Neuron (in vitro differentiated cells): ENCODE measurements at regions not wholly inside any gene's neighbourhood (a gene's known extent, or its start where the extent isn't known, plus 50 kb on each side); places are given as distances from the start of the nearest gene placed in this dataset.

ENCODE experiments used
- H2AFZ ChIP-seq: one replicate; pipeline ENCODE4 v1.6.1; 2013; ENCODE audit warnings: low read depth, mild to moderate bottlenecking, inconsistent platforms, low read length, moderate library complexity
- H3K27me3 ChIP-seq: one replicate; pipeline ENCODE4 v1.6.1; 2013; ENCODE audit warnings: low read length; ENCODE audit not compliant: insufficient read depth
- H3K36me3 ChIP-seq: one replicate; pipeline ENCODE4 v1.6.1; 2013; ENCODE audit warnings: low read length; ENCODE audit not compliant: insufficient read depth
- H3K4me1 ChIP-seq: one replicate; pipeline ENCODE4 v1.6.1; 2013; ENCODE audit warnings: low read length; ENCODE audit not compliant: insufficient read depth
- H3K4me3 ChIP-seq: 2 replicates; pipeline ENCODE4 v1.5.1; 2013; ENCODE audit warnings: mild to moderate bottlenecking, low read length, moderate library complexity
- H3K9me3 ChIP-seq: one replicate; pipeline ENCODE4 v1.6.1; 2013; ENCODE audit warnings: low read length

DNA sequence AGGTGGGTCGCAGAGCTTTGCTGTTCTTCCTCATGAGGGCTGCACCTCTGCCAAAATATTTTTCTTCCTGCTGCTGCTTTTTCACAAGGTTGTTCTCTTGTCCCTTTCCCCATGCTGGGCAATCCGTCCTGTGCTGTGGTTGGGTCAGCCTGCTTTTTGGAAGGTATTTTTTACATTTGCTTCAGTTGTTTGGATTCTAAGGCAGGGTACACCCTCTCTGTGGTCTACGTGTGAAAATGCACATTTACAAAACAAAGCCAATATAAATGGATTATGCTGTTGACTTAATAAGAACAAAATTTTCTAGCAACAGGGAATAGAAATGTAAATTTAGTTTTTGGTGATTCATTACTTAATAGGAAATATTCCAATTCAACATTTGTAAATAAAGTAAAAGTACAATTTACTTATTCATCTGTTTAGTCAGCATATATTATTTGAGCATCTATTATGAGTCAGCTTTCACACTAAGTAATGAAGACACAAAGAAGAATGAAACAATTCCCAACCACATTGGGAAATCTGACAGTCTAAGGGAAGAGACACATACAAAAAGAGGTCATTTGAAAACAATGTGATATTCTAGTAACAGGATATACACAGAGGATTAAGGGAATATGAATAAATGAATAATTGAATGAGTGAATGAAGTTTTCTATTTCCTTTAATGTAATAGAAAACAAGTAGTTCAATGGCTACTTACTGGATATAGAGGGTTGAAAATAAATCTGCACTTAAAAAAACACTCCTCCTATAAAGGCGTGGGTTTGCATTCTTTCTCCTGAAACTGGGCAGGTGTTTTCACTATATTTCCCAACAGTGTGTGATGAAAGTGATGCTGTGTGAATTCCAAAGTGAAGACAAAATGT lies 94.6 kb upstream of the PRICKLE1 start:
- Histone ChIP-seq H3K27me3 (no peaks in the 10 kb centered on the region), H3K9me3 (no peaks in the 10 kb centered on the region), H3K36me3 (no peaks in the 10 kb centered on the region), H3K4me1 (peaks cover 5% of the 10 kb centered on the region), H2AFZ (no peak overlapping the region), H3K4me3 (no peak overlapping the region)

DNA sequence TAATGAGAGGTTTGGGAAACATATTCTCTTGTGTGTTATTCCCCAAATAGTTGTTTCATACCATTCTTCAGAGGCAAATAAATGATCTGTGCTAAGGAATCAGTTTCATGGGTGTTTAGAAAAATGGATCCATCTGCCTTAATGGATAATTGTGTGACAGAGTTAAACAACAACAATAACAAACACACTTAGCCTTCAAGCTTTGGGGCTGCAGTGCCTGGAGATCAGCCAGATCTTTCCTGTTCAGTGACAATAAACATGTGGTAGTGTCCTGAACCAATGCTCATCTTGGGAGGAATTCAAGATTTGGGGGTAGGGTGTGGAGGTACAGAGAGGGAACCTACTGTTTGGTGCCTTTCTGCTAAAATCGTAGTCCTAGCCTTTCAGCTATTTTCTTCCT lies 93.7 kb upstream of the PRICKLE1 start:
- no peaks in the 10 kb centered on the region for H3K36me3 ChIP-seq
- H3K4me3 ChIP-seq, result no peak overlapping the region
- H3K27me3 ChIP-seq, result no peaks in the 10 kb centered on the region
- H2AFZ ChIP-seq, result no peak overlapping the region
- H3K9me3 ChIP-seq, result no peaks in the 10 kb centered on the region
- peaks cover 5% of the 10 kb centered on the region for H3K4me1 ChIP-seq

DNA sequence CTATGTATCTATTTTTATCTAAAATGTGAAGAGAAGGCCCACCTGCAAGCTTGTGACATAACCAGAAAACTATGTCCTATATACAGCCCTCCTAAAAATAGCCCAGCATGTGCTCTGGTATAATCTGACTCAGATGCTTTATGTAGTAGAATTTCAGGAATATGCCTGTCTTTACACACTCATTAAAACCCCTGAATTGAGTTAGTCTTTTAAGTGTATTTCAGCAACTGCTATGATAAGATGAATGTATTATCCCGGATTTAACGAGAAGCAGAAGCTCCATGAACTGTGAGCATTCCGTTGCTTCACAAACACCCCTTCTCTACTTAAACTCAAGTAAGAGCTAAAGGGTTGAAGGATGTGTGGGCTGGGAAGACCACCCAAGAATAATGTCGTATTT lies 89.9 kb upstream of the PRICKLE1 start:
- Histone ChIP-seq H2AFZ (no peak overlapping the region), H3K9me3 (no peaks in the 10 kb centered on the region)

DNA sequence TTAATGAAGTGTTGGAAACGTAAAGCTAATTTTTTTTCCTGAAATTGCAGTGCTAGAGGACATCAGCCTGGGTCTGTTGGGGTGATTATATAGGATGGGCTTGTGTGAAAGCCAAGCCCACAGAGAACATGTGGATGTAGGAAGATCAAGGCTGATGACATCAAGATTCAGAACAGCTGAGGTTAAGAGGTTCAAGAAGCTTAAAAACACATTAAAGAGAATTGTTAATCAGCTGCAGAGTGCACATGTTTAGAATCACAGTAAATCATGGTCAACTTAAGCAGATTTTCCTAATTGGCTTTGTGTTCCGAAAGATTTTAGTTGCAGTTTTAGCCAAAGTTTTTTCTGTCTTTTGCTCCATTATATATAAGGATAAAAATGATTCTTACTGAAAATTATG lies 87.9 kb upstream of the PRICKLE1 start:
- peaks cover 5% of the 10 kb centered on the region for H3K4me1 ChIP-seq
- H3K9me3 ChIP-seq, result no peaks in the 10 kb centered on the region
- H3K4me3 ChIP-seq, result no peak overlapping the region
- no peaks in the 10 kb centered on the region for H3K36me3 ChIP-seq
- no peaks in the 10 kb centered on the region for H3K27me3 ChIP-seq
- no peak overlapping the region for H2AFZ ChIP-seq

More for the DNA sequence above, 89.9 kb upstream of the PRICKLE1 start:
- Histone ChIP-seq H3K27me3 (no peaks in the 10 kb centered on the region), H3K4me3 (no peak overlapping the region), H3K4me1 (peaks cover 5% of the 10 kb centered on the region), H3K36me3 (no peaks in the 10 kb centered on the region)

DNA sequence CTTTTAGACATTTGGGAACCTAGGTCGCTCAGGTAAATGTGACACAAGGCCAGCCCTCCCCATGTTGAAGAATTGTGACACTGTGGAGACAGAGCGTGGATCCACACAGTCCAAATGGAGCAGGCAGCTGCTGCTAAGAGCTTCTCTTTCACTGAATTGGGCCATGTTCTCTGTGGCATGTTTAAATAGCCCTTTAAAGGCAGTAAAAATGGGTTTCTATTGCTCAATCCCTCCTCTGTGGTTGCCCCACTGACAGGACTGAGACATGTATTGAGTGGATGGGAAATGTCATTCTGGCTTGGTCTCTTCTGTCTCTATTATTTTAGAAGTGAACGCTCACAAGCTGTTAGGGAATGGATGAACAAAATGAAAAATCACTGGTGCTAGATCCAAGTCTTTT lies 84.0 kb upstream of the PRICKLE1 start:
- Histone ChIP-seq H3K36me3 (no peaks in the 10 kb centered on the region), H2AFZ (no peak overlapping the region), H3K27me3 (no peaks in the 10 kb centered on the region)

DNA sequence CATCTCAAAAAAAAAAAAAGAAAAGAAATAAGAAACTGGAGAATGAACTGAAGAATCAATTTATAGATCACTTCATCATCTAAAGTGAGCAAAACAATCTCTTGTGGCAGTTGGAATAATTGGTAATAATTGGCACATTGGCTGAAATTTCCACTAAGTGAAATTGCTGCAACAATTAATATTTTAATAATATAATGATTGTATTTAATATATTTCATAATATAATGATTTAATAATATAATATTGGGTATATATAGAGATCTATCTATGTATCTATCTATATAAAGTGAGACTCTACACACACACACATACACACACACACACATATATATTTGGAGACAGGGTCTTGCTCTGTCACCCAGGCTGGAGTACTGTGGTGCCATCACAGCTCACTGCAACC lies 81.2 kb upstream of the PRICKLE1 start:
- H3K9me3 ChIP-seq, result no peaks in the 10 kb centered on the region
- no peaks in the 10 kb centered on the region for H3K27me3 ChIP-seq
- H3K36me3 ChIP-seq, result no peaks in the 10 kb centered on the region
- no peak overlapping the region for H2AFZ ChIP-seq
- no peak overlapping the region for H3K4me3 ChIP-seq
- H3K4me1 ChIP-seq, result peaks cover 10% of the 10 kb centered on the region

More for the DNA sequence above, 84.0 kb upstream of the PRICKLE1 start:
- Histone ChIP-seq H3K4me3 (no peak overlapping the region), H3K9me3 (no peaks in the 10 kb centered on the region), H3K4me1 (peaks cover 10% of the 10 kb centered on the region)

DNA sequence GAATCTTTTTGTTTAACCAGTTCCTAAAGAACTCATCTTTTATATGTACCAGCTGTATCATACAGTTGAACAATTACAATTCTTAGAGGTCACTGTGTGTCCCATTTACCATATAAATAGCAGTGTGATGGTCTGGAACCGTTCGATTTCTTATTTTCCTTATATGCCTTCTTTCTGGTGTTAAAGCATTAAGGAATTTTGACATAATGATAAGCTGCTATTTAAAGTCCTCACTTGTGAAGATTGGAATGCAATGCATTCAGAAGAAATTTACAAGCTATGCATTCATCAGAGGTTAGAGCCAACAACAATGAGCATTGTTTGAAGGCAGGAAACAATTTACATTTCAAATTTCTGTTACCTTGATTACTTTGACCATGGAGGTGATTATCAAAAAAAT lies 80.0 kb upstream of the PRICKLE1 start:
- Histone ChIP-seq H3K4me3 (no peak overlapping the region), H3K9me3 (no peaks in the 10 kb centered on the region), H2AFZ (no peak overlapping the region), H3K27me3 (no peaks in the 10 kb centered on the region), H3K36me3 (no peaks in the 10 kb centered on the region), H3K4me1 (peaks cover 10% of the 10 kb centered on the region)

DNA sequence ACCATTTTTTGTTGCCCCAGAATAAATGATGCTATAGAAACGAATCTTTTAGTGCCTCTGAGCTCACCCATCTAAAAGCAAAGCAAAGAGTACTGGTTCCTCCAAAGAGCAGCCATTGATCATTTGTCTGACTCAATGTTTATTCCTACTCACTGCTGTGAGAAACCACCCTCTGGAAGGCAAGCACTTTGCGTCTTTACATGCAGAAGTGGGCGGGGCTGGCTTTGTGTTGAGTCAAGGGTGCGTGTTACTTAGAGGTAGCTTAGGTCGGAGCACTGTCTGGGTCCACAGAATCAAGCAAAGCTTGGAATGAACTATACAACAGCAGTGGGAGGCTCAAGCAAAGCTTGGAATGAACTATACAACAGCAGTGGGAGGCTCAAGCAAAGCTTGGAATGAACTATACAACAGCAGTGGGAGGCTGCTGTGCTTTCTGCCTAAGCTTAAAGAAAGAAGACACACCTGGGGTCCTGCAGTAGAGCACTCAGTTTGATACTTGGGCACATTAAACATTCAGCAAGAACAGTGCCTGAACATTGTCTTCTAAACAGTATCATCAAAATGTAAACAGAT lies 77.2 kb upstream of the PRICKLE1 start:
- Histone ChIP-seq H2AFZ (no peak overlapping the region), H3K36me3 (no peaks in the 10 kb centered on the region), H3K4me1 (peaks cover 10% of the 10 kb centered on the region), H3K27me3 (no peaks in the 10 kb centered on the region), H3K9me3 (no peaks in the 10 kb centered on the region), H3K4me3 (no peak overlapping the region)

DNA sequence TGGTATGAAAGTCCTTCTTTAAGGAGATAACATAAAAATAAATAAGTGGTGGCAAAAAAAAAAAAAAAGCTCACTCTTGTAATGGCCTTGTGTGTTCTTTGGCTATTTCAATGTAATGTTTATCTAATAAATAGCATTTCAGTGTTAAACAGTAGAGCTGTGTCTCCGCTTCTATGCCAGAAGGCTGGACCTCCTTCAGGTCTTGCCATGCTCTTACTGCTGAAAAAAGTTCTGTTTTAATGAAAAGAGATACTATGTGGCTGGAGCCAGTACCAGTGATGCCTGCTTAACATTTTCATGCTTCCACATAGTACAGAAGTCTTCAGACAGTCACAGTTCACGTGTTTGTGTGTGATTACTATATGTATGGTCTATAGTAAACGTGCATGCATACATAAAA lies 74.1 kb upstream of the PRICKLE1 start:
- no peak overlapping the region for H2AFZ ChIP-seq
- H3K4me3 ChIP-seq, result no peak overlapping the region
- no peaks in the 10 kb centered on the region for H3K36me3 ChIP-seq
- no peaks in the 10 kb centered on the region for H3K9me3 ChIP-seq
- no peaks in the 10 kb centered on the region for H3K4me1 ChIP-seq
- H3K27me3 ChIP-seq, result no peaks in the 10 kb centered on the region

DNA sequence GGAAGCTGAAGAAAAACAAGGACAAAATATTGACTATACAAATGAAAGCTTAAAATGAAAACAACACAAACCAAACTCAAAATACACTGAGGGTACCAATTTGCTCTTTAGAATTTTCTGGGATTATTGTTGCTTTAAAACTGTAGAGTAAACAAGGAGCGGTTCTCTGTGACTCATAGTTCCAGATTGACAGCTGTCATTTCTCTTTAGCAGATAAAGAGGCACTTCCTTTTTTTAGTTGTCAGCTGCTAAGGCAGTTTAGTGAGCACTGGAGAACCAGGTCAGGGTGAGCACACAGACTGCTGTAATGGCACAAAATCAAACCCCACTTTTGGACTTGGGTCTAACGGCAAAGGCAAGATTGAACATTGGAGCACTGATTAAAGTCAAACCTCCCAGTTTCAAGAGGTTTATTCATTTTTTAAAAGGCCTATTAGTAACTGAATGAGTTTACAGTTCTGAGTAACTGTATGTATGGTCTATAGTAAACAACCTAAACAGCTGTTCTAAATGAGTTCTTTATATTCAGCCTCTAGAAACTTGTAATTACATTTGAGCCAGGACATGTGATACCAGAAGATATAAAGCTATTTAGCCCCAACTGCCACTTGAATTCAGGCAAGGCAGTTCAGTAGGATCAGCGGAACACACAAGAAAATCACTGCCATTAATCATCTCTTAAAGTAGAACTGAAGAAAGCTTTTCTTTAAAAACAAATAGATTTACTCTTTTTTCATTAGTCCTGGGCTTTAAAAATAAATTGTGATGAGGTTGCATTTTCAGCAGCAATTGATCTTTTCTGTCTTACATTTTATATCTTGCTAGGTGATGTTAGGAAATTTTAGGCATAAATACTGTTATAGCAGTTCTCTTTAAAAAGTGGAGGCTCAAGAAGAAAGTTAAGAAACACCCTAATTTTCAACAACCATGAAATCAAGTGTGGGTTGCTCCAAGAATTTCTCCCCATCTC lies 71.7 kb upstream of the PRICKLE1 start:
- Histone ChIP-seq H3K4me3 (no peak overlapping the region), H3K36me3 (no peaks in the 10 kb centered on the region), H3K27me3 (no peaks in the 10 kb centered on the region), H2AFZ (no peak overlapping the region), H3K9me3 (no peaks in the 10 kb centered on the region), H3K4me1 (no peaks in the 10 kb centered on the region)

DNA sequence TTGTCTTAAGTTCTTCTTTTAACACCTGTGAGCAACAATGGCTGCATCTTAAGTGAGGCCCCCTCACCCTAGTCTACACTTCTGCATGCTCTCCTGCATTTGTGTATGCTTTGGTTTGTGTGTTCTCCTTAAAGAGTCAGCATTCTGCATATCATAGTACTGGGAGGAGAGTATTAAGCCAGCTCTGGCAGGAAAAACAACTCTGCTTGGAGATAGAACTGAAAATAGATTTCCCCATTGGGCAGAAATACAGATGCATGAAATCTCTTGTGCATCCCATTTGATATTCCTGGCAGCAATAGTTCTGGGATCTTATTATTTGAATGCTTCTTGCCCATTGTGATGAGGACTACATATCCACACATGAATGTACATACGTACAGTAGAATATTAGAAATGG lies 70.6 kb upstream of the PRICKLE1 start:
- Histone ChIP-seq H3K36me3 (no peaks in the 10 kb centered on the region), H3K9me3 (no peaks in the 10 kb centered on the region), H3K27me3 (no peaks in the 10 kb centered on the region), H3K4me1 (no peaks in the 10 kb centered on the region), H3K4me3 (no peak overlapping the region), H2AFZ (no peak overlapping the region)

DNA sequence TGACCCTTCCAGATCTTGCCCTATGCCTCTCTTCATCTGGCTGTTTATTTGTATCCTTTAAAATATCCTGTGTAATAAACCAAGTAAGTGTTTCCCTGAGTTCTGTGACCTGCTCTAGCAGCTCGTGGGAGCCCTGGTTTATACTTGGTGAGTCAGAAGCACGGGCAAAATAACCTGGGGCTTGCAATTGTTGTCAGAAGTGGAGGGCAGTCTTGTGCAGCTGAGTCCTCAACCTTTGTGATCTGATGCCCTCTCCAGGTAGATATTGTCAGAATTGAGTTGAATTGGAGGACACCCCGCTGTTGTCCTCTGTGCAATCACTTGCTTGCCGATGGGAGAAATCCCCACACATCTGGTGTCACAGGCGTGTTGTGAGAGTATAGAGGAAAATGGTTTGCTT lies 62.5 kb upstream of the PRICKLE1 start:
- Histone ChIP-seq H3K4me1 (no peaks in the 10 kb centered on the region), H3K4me3 (no peak overlapping the region), H3K36me3 (no peaks in the 10 kb centered on the region)

DNA sequence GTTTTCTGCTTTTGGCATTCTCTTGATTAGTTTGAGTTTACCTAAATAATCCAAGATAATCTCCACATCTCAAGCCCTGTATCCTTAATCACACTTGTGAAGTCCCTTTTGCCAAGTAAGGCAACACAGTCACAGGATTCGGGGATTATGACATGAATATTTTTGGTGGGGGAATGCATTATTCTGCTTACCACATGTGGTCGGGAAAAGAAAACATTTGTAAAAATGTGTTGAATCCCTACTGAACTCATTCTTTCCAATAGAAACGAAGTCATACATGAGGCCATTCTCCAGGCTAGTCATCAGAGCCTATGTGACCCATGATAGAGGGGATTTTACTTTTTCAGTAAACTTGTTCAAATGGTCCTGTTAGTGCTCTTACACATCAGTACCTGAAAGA lies 58.5 kb upstream of the PRICKLE1 start:
- Histone ChIP-seq H3K4me1 (no peaks in the 10 kb centered on the region), H3K27me3 (no peaks in the 10 kb centered on the region), H3K36me3 (no peaks in the 10 kb centered on the region), H2AFZ (no peak overlapping the region), H3K9me3 (no peaks in the 10 kb centered on the region), H3K4me3 (no peak overlapping the region)

More for the DNA sequence above, 62.5 kb upstream of the PRICKLE1 start:
- Histone ChIP-seq H3K27me3 (no peaks in the 10 kb centered on the region), H2AFZ (no peak overlapping the region), H3K9me3 (no peaks in the 10 kb centered on the region)
